Mesenchymal stem cell (in vitro differentiated cells and primary cell): ENCODE measurements at regions not wholly inside any gene's neighbourhood (a gene's known extent, or its start where the extent isn't known, plus 50 kb on each side); places are given as distances from the start of the nearest gene placed in this dataset.

Experiments used
- DNase-seq: peaks from one replicate; pipeline ENCODE4 v3.0.0-alpha.2; 2013
- H2AFZ ChIP-seq: one replicate; pipeline ENCODE4 v1.6.1; 2013; ENCODE audit warnings: low read depth, mild to moderate bottlenecking, control low read depth, inconsistent platforms, low read length, moderate library complexity
- H2AK5ac ChIP-seq: 2 replicates; pipeline ENCODE4 v1.6.1; 2013; ENCODE audit warnings: low read length, moderate library complexity, mild to moderate bottlenecking, inconsistent platforms; ENCODE audit not compliant: severe bottlenecking
- H2BK120ac ChIP-seq: one replicate; pipeline ENCODE4 v1.6.1; 2013; ENCODE audit warnings: low read depth, mild to moderate bottlenecking, inconsistent platforms, low read length, moderate library complexity
- H2BK12ac ChIP-seq, 2 experiments: one replicate each; pipeline ENCODE4 v1.6.1; 2013; ENCODE audit warnings: inconsistent platforms in 2 of 2, low read length in 2 of 2, mild to moderate bottlenecking in 2 of 2, moderate library complexity in 2 of 2, control low read depth in 1 of 2
- H2BK15ac ChIP-seq: one replicate; pipeline ENCODE4 v1.6.1; 2013; ENCODE audit warnings: mild to moderate bottlenecking, low read depth, inconsistent platforms; ENCODE audit not compliant: poor library complexity, severe bottlenecking
- H2BK5ac ChIP-seq: 2 replicates; pipeline ENCODE4 v1.6.1; 2013; ENCODE audit warnings: low read depth, mild to moderate bottlenecking, low read length, control low read depth, inconsistent platforms; ENCODE audit not compliant: poor library complexity, severe bottlenecking
- H3K14ac ChIP-seq, 2 experiments: one replicate each; pipeline ENCODE4 v1.6.1; 2013; ENCODE audit warnings: inconsistent platforms in 2 of 2, low read length in 2 of 2, control low read depth in 1 of 2, mild to moderate bottlenecking in 1 of 2, moderate library complexity in 1 of 2
- H3K18ac ChIP-seq, 2 experiments: one replicate each; pipeline ENCODE4 v1.6.1; 2013; ENCODE audit warnings: inconsistent platforms in 2 of 2, low read length in 2 of 2, control low read depth in 1 of 2, low read depth in 1 of 2, mild to moderate bottlenecking in 1 of 2
- H3K23ac ChIP-seq, 2 experiments: one replicate each; pipeline ENCODE4 v1.6.1; 2013; ENCODE audit warnings: inconsistent platforms in 2 of 2, low read length in 2 of 2, mild to moderate bottlenecking in 2 of 2, moderate library complexity in 2 of 2, control low read depth in 1 of 2
- H3K27ac ChIP-seq: 2 replicates; pipeline ENCODE4 v1.5.1; 2013; ENCODE audit warnings: mild to moderate bottlenecking, moderate library complexity, low read length, control low read depth, inconsistent platforms; ENCODE audit not compliant: poor library complexity, severe bottlenecking
- H3K27me3 ChIP-seq, 2 experiments: 2 replicates each; pipeline versions ENCODE4 v1.6.1 to v1.7.0; 2013; ENCODE audit warnings: low read length in 2 of 2, mild to moderate bottlenecking in 2 of 2, moderate library complexity in 2 of 2, control low read depth in 1 of 2, inconsistent platforms in 1 of 2; ENCODE audit not compliant: control insufficient read depth in 1 of 2, insufficient read depth in 1 of 2
- H3K36me3 ChIP-seq, 2 experiments: 2 replicates each; pipeline versions ENCODE4 v1.6.1 to v1.7.0; 2013; ENCODE audit warnings: low read length in 2 of 2, control low read depth in 1 of 2, inconsistent platforms in 1 of 2, low read depth in 1 of 2, mild to moderate bottlenecking in 1 of 2; ENCODE audit not compliant: insufficient read depth in 2 of 2, control insufficient read depth in 1 of 2
- H3K4ac ChIP-seq, 2 experiments: one replicate each; pipeline ENCODE4 v1.6.1; 2013; ENCODE audit warnings: inconsistent platforms in 2 of 2, low read length in 2 of 2, mild to moderate bottlenecking in 2 of 2, moderate library complexity in 2 of 2, control low read depth in 1 of 2, low read depth in 1 of 2
- H3K4me1 ChIP-seq: 2 replicates; pipeline ENCODE4 v1.6.1; 2013; ENCODE audit warnings: low read depth, low read length, control low read depth; ENCODE audit not compliant: control insufficient read depth, insufficient read depth
- H3K4me2 ChIP-seq: 2 replicates; pipeline ENCODE4 v1.6.1; 2013; ENCODE audit warnings: low read length, mild to moderate bottlenecking, inconsistent platforms; ENCODE audit not compliant: poor library complexity, severe bottlenecking
- H3K4me3 ChIP-seq, 2 experiments: 2 replicates each; pipeline versions ENCODE4 v1.5.1 to v1.7.0; 2013; ENCODE audit warnings: low read length in 2 of 2, mild to moderate bottlenecking in 2 of 2, control low read depth in 1 of 2, low read depth in 1 of 2; ENCODE audit not compliant: insufficient read depth in 1 of 2
- H3K79me1 ChIP-seq: replicated peaks from 2 replicates; pipeline ENCODE4 v1.6.1; 2013; ENCODE audit warnings: mild to moderate bottlenecking, control low read depth, low read length, inconsistent platforms; ENCODE audit not compliant: poor library complexity, severe bottlenecking
- H3K9ac ChIP-seq: 2 replicates; pipeline ENCODE4 v1.7.0; 2013; ENCODE audit warnings: mild to moderate bottlenecking, low read length, moderate library complexity
- H3K9me3 ChIP-seq: 2 replicates; pipeline ENCODE4 v1.7.0; 2013; ENCODE audit warnings: mild to moderate bottlenecking, low read length; ENCODE audit not compliant: control insufficient read depth
- H4K8ac ChIP-seq: one replicate; pipeline ENCODE4 v1.6.1; 2013; ENCODE audit warnings: inconsistent platforms, mild to moderate bottlenecking, low read length, moderate library complexity
- H4K91ac ChIP-seq: one replicate; pipeline ENCODE4 v1.6.1; 2013; ENCODE audit warnings: mild to moderate bottlenecking, low read length, inconsistent platforms
- WGBS: methylation state at CpG from one replicate; pipeline ENCODE4 v1.1.7; 2013; ENCODE audit warnings: mixed read lengths; 5-methylcytosine and 5-hydroxymethylcytosine counted together

DNA sequence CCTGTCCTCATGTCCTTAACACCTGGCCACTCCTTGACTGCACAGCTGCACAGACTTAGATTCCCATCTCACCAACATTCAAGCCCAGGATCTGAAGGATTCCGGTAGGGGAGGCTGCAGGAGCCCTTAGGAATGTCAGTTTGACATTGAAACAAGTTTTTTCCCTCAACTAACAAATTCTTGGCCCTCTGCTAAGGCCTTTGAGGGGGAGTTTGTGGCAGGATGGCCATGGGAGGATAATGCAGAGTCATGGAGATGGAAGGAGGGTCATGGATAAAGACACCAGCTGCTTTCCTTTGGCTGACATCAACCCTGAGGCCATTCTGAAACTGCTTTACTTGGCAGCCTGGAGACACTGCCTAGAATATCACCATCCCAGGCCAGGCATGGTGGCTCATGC is 63.4 kb upstream of the PPP2R5A start:
- Histone ChIP-seq H3K27me3 (peaks cover 0 to 42% of the 10 kb centered on the region in 2 experiments), H3K9me3 (no peaks in the 10 kb centered on the region), H2BK15ac (no peak overlapping the region), H3K4ac (no peak overlapping the region), H3K4me3 (no peak overlapping the region), H3K4me2 (no peak overlapping the region), H3K36me3 (no peaks in the 10 kb centered on the region), H3K4me1 (peaks cover 22% of the 10 kb centered on the region), H2BK120ac (no peak overlapping the region), H3K27ac (no peak overlapping the region), H2AK5ac (peak overlapping the region; percentile 69), H4K91ac (no peak overlapping the region), H3K23ac (no peak overlapping the region), H3K9ac (no peak overlapping the region), H3K18ac (no peak overlapping the region), H2BK5ac (no peak overlapping the region), H3K14ac (no peak overlapping the region), H2BK12ac (no peak overlapping the region), H3K79me1 (no peaks in the 10 kb centered on the region), H2AFZ (no peak overlapping the region), H4K8ac (no peak overlapping the region)
- DNase-seq, result peak; percentile 40
- no CpG with 5 or more reads among the region's 1 CpG for WGBS

DNA sequence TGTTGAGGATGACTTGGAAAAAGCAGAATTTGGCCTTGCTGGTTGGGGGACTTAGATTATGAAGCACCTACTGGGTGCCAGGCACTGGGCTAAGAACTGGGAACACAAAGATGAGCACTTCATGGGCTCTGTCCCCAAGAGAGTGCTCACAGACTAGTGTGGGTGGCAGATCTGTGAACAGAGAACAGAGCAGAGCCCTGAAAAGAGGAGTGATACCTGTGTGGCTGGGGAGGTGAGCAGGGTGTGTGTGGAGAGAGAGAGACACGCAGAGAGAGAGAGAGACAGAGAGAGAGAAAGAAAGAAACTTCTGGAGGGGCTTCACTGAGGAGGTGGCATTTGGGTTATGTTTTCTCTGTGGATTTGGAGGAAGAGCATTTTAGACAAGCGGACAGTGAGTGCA is 61.1 kb upstream of the PPP2R5A start:
- no peaks in the 10 kb centered on the region for H3K79me1 ChIP-seq
- H3K27me3 ChIP-seq, result peaks cover 0 to 48% of the 10 kb centered on the region in 2 experiments
- H3K23ac ChIP-seq, result no peak overlapping the region
- WGBS, result 98% methylated on average over 2 of the region's 2 CpGs
- H3K4ac ChIP-seq, result no peak overlapping the region
- H3K9me3 ChIP-seq, result no peaks in the 10 kb centered on the region
- peak overlapping the region; percentile 7 for H2AK5ac ChIP-seq
- H2BK15ac ChIP-seq, result no peak overlapping the region
- no peak overlapping the region for H3K14ac ChIP-seq
- no peak overlapping the region for H3K9ac ChIP-seq
- no peak overlapping the region for H2AFZ ChIP-seq
- no peak overlapping the region for H4K8ac ChIP-seq
- H3K4me3 ChIP-seq, result no peak overlapping the region
- no peak overlapping the region for H3K27ac ChIP-seq
- no peak overlapping the region for H3K4me2 ChIP-seq
- no peak overlapping the region for H4K91ac ChIP-seq
- no peak overlapping the region for H2BK5ac ChIP-seq
- peaks cover 24% of the 10 kb centered on the region for H3K4me1 ChIP-seq
- no peak overlapping the region for H2BK120ac ChIP-seq
- H2BK12ac ChIP-seq, result no peak overlapping the region
- no peak overlapping the region for H3K18ac ChIP-seq
- no peaks in the 10 kb centered on the region for H3K36me3 ChIP-seq
- no peak for DNase-seq

DNA sequence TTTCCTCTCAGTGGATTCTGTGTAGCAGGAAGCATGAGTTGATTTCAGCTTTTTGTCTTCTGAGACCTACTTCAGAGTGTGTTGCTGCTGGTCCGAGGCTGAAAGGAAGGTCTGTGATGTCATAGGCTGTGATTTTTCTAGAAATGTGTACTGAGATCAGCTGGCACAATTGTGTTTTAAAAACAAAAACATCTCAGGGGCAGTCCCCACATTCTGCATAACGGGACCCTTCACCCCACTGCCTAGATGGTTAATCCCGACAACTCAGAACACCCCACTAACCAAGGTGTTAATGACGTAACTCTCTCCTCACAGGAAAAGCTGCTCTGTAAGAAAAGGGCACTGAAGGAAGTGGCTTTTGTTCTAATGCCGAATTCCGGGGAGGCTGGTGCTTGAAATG is 59.8 kb upstream of the PPP2R5A start:
- Histone ChIP-seq H3K14ac (no peak overlapping the region), H3K79me1 (no peaks in the 10 kb centered on the region), H4K8ac (no peak overlapping the region), H2BK5ac (no peak overlapping the region), H3K27ac (peak overlapping the region; percentile 32), H4K91ac (no peak overlapping the region), H3K9ac (no peak overlapping the region), H3K9me3 (no peaks in the 10 kb centered on the region), H3K4me1 (peaks cover 18% of the 10 kb centered on the region), H3K18ac (no peak overlapping the region), H2BK15ac (no peak overlapping the region), H3K36me3 (no peaks in the 10 kb centered on the region), H2AFZ (no peak overlapping the region), H2BK12ac (no peak overlapping the region), H3K4me2 (no peak overlapping the region), H3K23ac (no peak overlapping the region), H3K4ac (no peak overlapping the region), H3K27me3 (peaks cover 0 to 48% of the 10 kb centered on the region in 2 experiments), H3K4me3 (no peak overlapping the region), H2BK120ac (no peak overlapping the region), H2AK5ac (no peak overlapping the region)
- 88% methylated on average over 6 of the region's 6 CpGs for WGBS
- no peak for DNase-seq

- Histone ChIP-seq H3K4me1 (peaks cover 18% of the 10 kb centered on the region), H3K27ac (peak overlapping the region; percentile 32), H3K18ac (no peak overlapping the region), H2BK120ac (no peak overlapping the region), H3K9ac (no peak overlapping the region), H2BK5ac (no peak overlapping the region), H2AFZ (no peak overlapping the region), H3K79me1 (no peaks in the 10 kb centered on the region), H3K9me3 (no peaks in the 10 kb centered on the region), H3K27me3 (peaks cover 0 to 47% of the 10 kb centered on the region in 2 experiments), H2BK12ac (no peak overlapping the region), H3K4ac (no peak overlapping the region), H4K8ac (no peak overlapping the region), H3K23ac (no peak overlapping the region), H2AK5ac (no peak overlapping the region), H3K36me3 (no peaks in the 10 kb centered on the region), H3K14ac (no peak overlapping the region), H2BK15ac (no peak overlapping the region), H4K91ac (no peak overlapping the region), H3K4me3 (no peak overlapping the region), H3K4me2 (no peak overlapping the region)
- DNase-seq, result no peak
- WGBS, result 93% methylated on average over 4 of the region's 4 CpGs
Measured at GRCh38 chr1:212225871-212226302, 59.3 kb upstream of the PPP2R5A start.
